H9 (cell line): ENCODE measurements at regions not wholly inside any gene's neighbourhood (a gene's known extent, or its start where the extent isn't known, plus 50 kb on each side); places are given as distances from the start of the nearest gene placed in this dataset.

Experiments
- DNase-seq: peaks from one replicate; pipeline ENCODE4 v3.0.0-alpha.2; 2017
- H2AFZ ChIP-seq: one replicate; pipeline ENCODE4 v1.6.1; 2013; ENCODE audit warnings: mild to moderate bottlenecking, low read length, control low read depth, moderate library complexity
- H2AK5ac ChIP-seq: 2 replicates; pipeline ENCODE4 v1.6.1; 2013; ENCODE audit warnings: low read length, control low read depth, mixed read lengths; ENCODE audit not compliant: insufficient read length
- H2BK120ac ChIP-seq: one replicate; pipeline ENCODE4 v1.6.1; 2013; ENCODE audit warnings: low read depth, mild to moderate bottlenecking, low read length, control low read depth, inconsistent platforms; ENCODE audit not compliant: poor library complexity, severe bottlenecking
- H2BK12ac ChIP-seq: 2 replicates; pipeline ENCODE4 v1.6.1; 2013; ENCODE audit warnings: low read length, control low read depth, mixed read lengths, low read depth; ENCODE audit not compliant: insufficient read length
- H2BK15ac ChIP-seq: 2 replicates; pipeline ENCODE4 v1.6.1; 2013; ENCODE audit warnings: low read depth, low read length, control low read depth
- H2BK20ac ChIP-seq: one replicate; pipeline ENCODE4 v1.6.1; 2013; ENCODE audit warnings: low read depth, mild to moderate bottlenecking, low read length, control low read depth, inconsistent platforms; ENCODE audit not compliant: poor library complexity, severe bottlenecking
- H2BK5ac ChIP-seq: 2 replicates; pipeline ENCODE4 v1.6.1; 2013; ENCODE audit warnings: low read length, control low read depth, mixed read lengths; ENCODE audit not compliant: insufficient read length
- H3K14ac ChIP-seq: 2 replicates; pipeline ENCODE4 v1.6.1; 2013; ENCODE audit warnings: low read length, control low read depth; ENCODE audit not compliant: insufficient read depth
- H3K18ac ChIP-seq: 2 replicates; pipeline ENCODE4 v1.6.1; 2013; ENCODE audit warnings: low read depth, mild to moderate bottlenecking, mixed read lengths, low read length, control low read depth; ENCODE audit not compliant: insufficient read length
- H3K23ac ChIP-seq: 2 replicates; pipeline ENCODE4 v1.6.1; 2013; ENCODE audit warnings: low read length, control low read depth, mixed read lengths, low read depth; ENCODE audit not compliant: insufficient read length
- H3K23me2 ChIP-seq: 2 replicates; pipeline ENCODE4 v1.6.1; 2013; ENCODE audit warnings: low read depth, mild to moderate bottlenecking, mixed read lengths, low read length, control low read depth; ENCODE audit not compliant: insufficient read length, poor library complexity, severe bottlenecking
- H3K27ac ChIP-seq: 2 replicates; pipeline ENCODE4 v1.5.1; 2013; ENCODE audit warnings: low read length, control low read depth, mixed read lengths, low read depth; ENCODE audit not compliant: insufficient read length
- H3K27me3 ChIP-seq: 2 replicates; pipeline ENCODE4 v1.6.1; 2013; ENCODE audit warnings: low read length, control low read depth, inconsistent platforms; ENCODE audit not compliant: insufficient read depth
- H3K4ac ChIP-seq: 2 replicates; pipeline ENCODE4 v1.6.1; 2013; ENCODE audit warnings: low read depth, mild to moderate bottlenecking, control low read depth, inconsistent platforms, low read length, moderate library complexity
- H3K4me1 ChIP-seq: 2 replicates; pipeline ENCODE4 v1.6.1; 2013; ENCODE audit warnings: low read length, control low read depth, inconsistent platforms; ENCODE audit not compliant: insufficient read depth
- H3K4me2 ChIP-seq: 2 replicates; pipeline ENCODE4 v1.6.1; 2013; ENCODE audit warnings: low read length, control low read depth, mixed read lengths; ENCODE audit not compliant: insufficient read length, insufficient read depth
- H3K56ac ChIP-seq: 2 replicates; pipeline ENCODE4 v1.6.1; 2013; ENCODE audit warnings: low read depth, mild to moderate bottlenecking, mixed read lengths, low read length, control low read depth; ENCODE audit not compliant: insufficient read length
- H3K79me1 ChIP-seq: 2 replicates; pipeline ENCODE4 v1.6.1; 2013; ENCODE audit warnings: low read depth, mild to moderate bottlenecking, moderate library complexity, low read length, control low read depth, inconsistent platforms; ENCODE audit not compliant: insufficient read depth, poor library complexity, severe bottlenecking
- H3K79me2 ChIP-seq: 2 replicates; pipeline ENCODE4 v1.6.1; 2013; ENCODE audit warnings: low read length, control low read depth, inconsistent platforms; ENCODE audit not compliant: insufficient read depth
- H3K9ac ChIP-seq: 2 replicates; pipeline ENCODE4 v1.6.1; 2013; ENCODE audit warnings: low read length, control low read depth, mixed read lengths; ENCODE audit not compliant: insufficient read length; ENCODE audit errors: extremely low read depth
- H3K9me3 ChIP-seq: one replicate; pipeline ENCODE4 v1.6.1; 2013; ENCODE audit warnings: low read depth, low read length, inconsistent platforms; ENCODE audit not compliant: control insufficient read depth
- H3T11ph ChIP-seq: one replicate; pipeline ENCODE4 v1.6.1; 2013; ENCODE audit warnings: mild to moderate bottlenecking, low read length, control low read depth, inconsistent platforms
- H4K20me1 ChIP-seq: one replicate; pipeline ENCODE4 v1.6.1; 2013; ENCODE audit not compliant: control insufficient read depth, insufficient read length, insufficient read depth
- H4K5ac ChIP-seq: 2 replicates; pipeline ENCODE4 v1.6.1; 2013; ENCODE audit warnings: low read depth, mild to moderate bottlenecking, mixed read lengths, low read length, control low read depth; ENCODE audit not compliant: insufficient read length
- H4K8ac ChIP-seq: replicated peaks from 2 replicates; pipeline ENCODE4 v1.6.1; 2013; ENCODE audit warnings: low read length, control low read depth, mixed read lengths, low read depth; ENCODE audit not compliant: insufficient read length
- H4K91ac ChIP-seq: 2 replicates; pipeline ENCODE4 v1.6.1; 2013; ENCODE audit warnings: low read depth, mild to moderate bottlenecking, moderate library complexity, mixed read lengths, low read length, control low read depth; ENCODE audit not compliant: insufficient read length
- H3K27ac Mint-ChIP-seq, 3 experiments: 2 replicates in 2 of 3; 3 replicates in 1 of 3; pipeline ENCODE4 v1.8.0; 2020 to 2021; ENCODE audit warnings: mixed read lengths in 3 of 3, mild to moderate bottlenecking in 1 of 3, moderate library complexity in 1 of 3
- H3K27me3 Mint-ChIP-seq: 2 replicates; pipeline ENCODE4 v1.8.0; 2021; ENCODE audit warnings: low read depth, mild to moderate bottlenecking, moderate library complexity, mixed read lengths
- H3K36me3 Mint-ChIP-seq, 3 experiments: 2 replicates in 2 of 3; 3 replicates in 1 of 3; pipeline ENCODE4 v1.8.0; 2020 to 2021; ENCODE audit warnings: low read depth in 3 of 3, mixed read lengths in 3 of 3; ENCODE audit not compliant: insufficient read depth in 1 of 3
- H3K4me1 Mint-ChIP-seq, 2 experiments: 2 replicates each; pipeline ENCODE4 v1.8.0; 2020; ENCODE audit warnings: mixed read lengths in 2 of 2
- H3K4me3 Mint-ChIP-seq, 2 experiments: 2 replicates in 1 of 2; 3 replicates in 1 of 2; pipeline ENCODE4 v1.8.0; 2020 to 2021; ENCODE audit warnings: mild to moderate bottlenecking in 2 of 2, mixed read lengths in 2 of 2, moderate library complexity in 1 of 2
- H3K9me3 Mint-ChIP-seq, 2 experiments: 2 replicates in 1 of 2; 3 replicates in 1 of 2; pipeline ENCODE4 v1.8.0; 2020; ENCODE audit warnings: mild to moderate bottlenecking in 2 of 2, mixed read lengths in 2 of 2, moderate library complexity in 1 of 2
- CTCF ChIP-seq: fragments of 200-600 bp; sonication (generic); conservative IDR thresholded peaks from 3 replicates; pipeline ENCODE4 v1.8.0; 2021; ENCODE audit warnings: antibody characterized with exemption, mild to moderate bottlenecking
- WGBS: extraction: QIAGEN DNeasy Blood & Tissue Kit; methylation state at CpG from one replicate; pipeline ENCODE4 v1.1.7; 2013; ENCODE audit warnings: missing lambda C conversion rate, low lambda C conversion rate, mixed read lengths; ENCODE audit not compliant: insufficient read length; ENCODE audit errors: extremely low coverage; 5-methylcytosine and 5-hydroxymethylcytosine counted together

GRCh38 chr5:44659334-44659733, 149.4 kb upstream of the MRPS30 start:
- no peaks in the 10 kb centered on the region for H3K23me2 ChIP-seq
- H3K4ac ChIP-seq: no peak overlapping the region
- Mint-ChIP-seq H3K27ac (no peak overlapping the region), H3K9me3 (peaks cover 26 to 32% of the 10 kb centered on the region in 2 experiments), H3K27me3 (no peaks in the 10 kb centered on the region; the same call in 1 of the 2 replicates), H3K4me3 (no peak overlapping the region), H3K4me1 (0 out of 4 replicates have a peak, but pooled peaks cover 0 to under 1% of the 10 kb centered on the region in 2 experiments), H3K36me3 (peaks cover 7 to 24% (median 14%) of the 10 kb centered on the region in 3 experiments)
- H3K27me3 ChIP-seq: no peaks in the 10 kb centered on the region
- H3K4me1 ChIP-seq: no peaks in the 10 kb centered on the region
- no peak overlapping the region for H3K14ac ChIP-seq
- H2BK15ac ChIP-seq: no peak overlapping the region
- H2AK5ac ChIP-seq: no peak overlapping the region
- H3T11ph ChIP-seq: no peak overlapping the region
- no peaks in the 10 kb centered on the region for H3K79me1 ChIP-seq
- H2BK5ac ChIP-seq: no peak overlapping the region
- H4K20me1 ChIP-seq: no peaks in the 10 kb centered on the region
- H4K8ac ChIP-seq: no peak overlapping the region
- no peak overlapping the region for H3K18ac ChIP-seq
- no peak overlapping the region for H3K9ac ChIP-seq
- no peak for TF ChIP-seq CTCF
- no peak overlapping the region for H2BK12ac ChIP-seq
- H4K91ac ChIP-seq: no peak overlapping the region
- no peak overlapping the region for H3K4me2 ChIP-seq
- H2AFZ ChIP-seq: no peak overlapping the region
- no peaks in the 10 kb centered on the region for H3K79me2 ChIP-seq
- no peak overlapping the region for H3K23ac ChIP-seq
- no peak overlapping the region for H4K5ac ChIP-seq
- H3K27ac ChIP-seq: no peak overlapping the region
- H2BK20ac ChIP-seq: no peak overlapping the region
- no CpG with 5 or more reads among the region's 3 CpGs for WGBS
- peaks cover 11% of the 10 kb centered on the region for H3K9me3 ChIP-seq
- DNase-seq: no peak
- H3K56ac ChIP-seq: no peak overlapping the region
- H2BK120ac ChIP-seq: no peak overlapping the region
